GM12892 (cell line): ENCODE measurements at regions not wholly inside any gene's neighbourhood (a gene's known extent, or its start where the extent isn't known, plus 50 kb on each side); places are given as distances from the start of the nearest gene placed in this dataset.
"Not testable (repeated sequence)": the region's sequence is repeated elsewhere in the genome, so short reads cannot be mapped to it uniquely, and the experiment has no call there.

Source experiments
- DNase-seq: peaks from one replicate; pipeline ENCODE4 v3.0.0; 2011; ENCODE audit not compliant: insufficient read length
- FAIRE-seq: peaks from 2 replicates; lab custom pipeline; 2011; peaks lifted over from hg19 to GRCh38; lab: Jason Lieb, UNC
- POLR2A ChIP-seq: IDR thresholded peaks from 2 replicates; pipeline ENCODE4 v1.6.1; 2011; ENCODE audit warnings: low read depth, low read length, control low read depth
- POLR2AphosphoS5 ChIP-seq: IDR thresholded peaks from 2 replicates; pipeline ENCODE4 v1.6.1; 2011; ENCODE audit warnings: low read depth, low read length, control low read depth
- TAF1 ChIP-seq: IDR thresholded peaks from 2 replicates; pipeline ENCODE4 v1.6.1; 2011; ENCODE audit warnings: low read depth, mild to moderate bottlenecking, control low read depth, low read length, borderline replicate concordance

DNA sequence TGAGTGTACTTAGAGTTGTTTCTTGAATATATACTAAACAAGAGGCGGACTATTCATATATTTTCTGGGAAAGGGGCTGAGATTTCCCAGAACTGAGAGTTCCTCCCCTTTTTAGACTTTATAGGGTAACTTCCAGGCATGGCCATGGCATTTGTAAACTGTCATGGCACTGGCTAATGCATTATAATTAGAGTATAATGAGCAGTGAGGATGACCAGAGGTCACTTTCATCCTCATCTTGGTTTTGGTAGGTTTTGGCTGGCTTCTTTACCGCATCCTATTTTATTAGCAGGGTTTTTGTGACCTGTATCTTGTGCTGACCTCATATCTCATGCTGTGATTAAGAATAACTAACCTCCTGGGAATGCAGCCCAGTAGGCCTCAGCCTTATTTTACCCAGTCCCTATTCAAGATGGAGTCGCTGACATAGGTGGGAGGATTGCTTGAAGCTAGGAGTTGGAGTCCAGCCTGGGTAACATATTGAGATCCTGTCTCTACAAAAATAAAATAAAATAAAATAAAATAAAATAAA is 91.4 kb downstream of the MOBP start:
- DNase-seq (no peak), FAIRE-seq (no peak)
- no peak for TF ChIP-seq TAF1
- TF ChIP-seq POLR2AphosphoS5: no peak
- TF ChIP-seq POLR2A: no peak

DNA sequence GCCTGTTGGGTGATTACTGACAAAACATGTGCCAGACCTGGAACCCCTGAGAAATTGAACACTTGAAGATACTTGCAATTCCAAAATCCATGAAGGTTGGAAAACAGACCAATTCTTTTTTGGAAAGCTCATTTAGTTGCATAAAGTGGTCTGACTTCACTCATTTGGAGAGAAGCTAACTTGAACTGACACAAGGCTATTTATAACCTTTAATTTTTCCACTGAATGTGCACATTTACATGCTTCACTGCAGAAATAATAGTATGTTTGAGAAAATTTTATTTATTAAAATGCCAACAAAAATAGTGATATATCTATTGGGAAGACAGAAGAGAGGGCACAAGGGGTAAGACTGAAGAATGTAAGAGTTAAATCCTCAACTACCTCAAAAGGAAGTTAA is 92.1 kb downstream of the MOBP start:
- DNase-seq: no peak
- TF ChIP-seq POLR2AphosphoS5: no peak
- TF ChIP-seq POLR2A: no peak
- no peak for TF ChIP-seq TAF1
- FAIRE-seq: no peak

DNA sequence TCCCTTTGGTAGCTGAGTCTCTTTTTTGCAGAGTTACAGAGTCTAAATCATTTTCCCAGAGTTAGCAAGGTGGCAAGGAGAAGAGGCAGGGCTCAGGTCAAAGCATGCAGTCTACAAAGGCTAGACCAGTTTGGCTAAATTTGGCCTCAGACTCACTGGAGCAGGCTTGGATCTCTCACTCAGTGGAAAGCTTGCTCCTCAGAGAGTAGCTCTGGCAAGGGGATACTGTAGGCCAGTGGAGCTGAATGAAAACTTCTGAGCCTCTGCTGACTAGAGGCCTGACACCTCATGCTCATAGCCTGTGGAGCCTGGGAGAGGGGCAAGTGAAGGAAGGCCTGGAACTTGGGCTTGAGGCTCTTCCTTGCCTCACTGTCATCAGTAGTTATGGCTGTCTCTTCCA is 101.0 kb downstream of the MOBP start:
- TF ChIP-seq POLR2AphosphoS5 (no peak), POLR2A (no peak), TAF1 (no peak)
- FAIRE-seq: no peak
- DNase-seq: no peak

DNA sequence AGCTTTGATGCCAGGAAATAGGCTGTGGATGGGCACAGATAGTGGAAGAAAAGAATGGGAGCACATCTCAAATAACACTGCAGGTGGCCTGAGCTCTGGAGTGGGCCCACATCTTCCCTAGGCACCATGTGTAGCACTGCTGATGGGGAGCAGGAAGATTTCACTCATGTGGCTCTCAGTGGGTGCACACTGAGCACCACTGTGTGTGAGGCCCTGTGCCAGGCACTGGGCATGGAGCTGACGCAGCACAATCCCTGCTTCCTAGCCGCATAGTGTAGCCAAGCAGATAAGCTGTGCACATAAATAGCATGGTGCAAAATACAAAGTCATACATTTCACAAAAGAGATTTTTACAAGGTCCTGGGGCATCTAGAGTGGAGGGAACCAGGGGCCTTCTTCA is 101.6 kb downstream of the MOBP start:
- TF ChIP-seq POLR2AphosphoS5 (no peak), POLR2A (no peak), TAF1 (no peak)
- FAIRE-seq: no peak
- DNase-seq: no peak

DNA sequence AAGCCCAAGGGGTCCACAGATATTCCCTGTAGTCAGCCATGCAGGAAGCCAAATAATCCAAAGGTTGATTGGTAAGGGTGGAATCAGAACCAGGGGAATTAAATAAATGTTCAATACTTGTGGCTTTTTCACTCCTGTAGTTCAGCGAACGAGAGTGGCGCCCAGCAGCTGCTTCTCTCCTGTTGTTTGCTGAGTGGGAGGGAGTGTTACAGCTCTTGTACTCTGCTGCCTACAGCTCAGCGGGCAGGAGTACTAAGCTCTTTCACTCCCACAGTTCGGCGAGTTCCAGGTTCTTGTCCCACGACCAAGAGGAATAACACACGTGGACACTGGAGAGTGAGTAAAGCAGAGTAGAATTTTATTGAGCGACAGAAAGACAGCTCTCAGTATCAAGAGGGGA is 105.9 kb downstream of the MOBP start:
- no peak for FAIRE-seq
- no peak for TF ChIP-seq TAF1
- no peak for TF ChIP-seq POLR2A
- no peak for TF ChIP-seq POLR2AphosphoS5
- DNase-seq: no peak

DNA sequence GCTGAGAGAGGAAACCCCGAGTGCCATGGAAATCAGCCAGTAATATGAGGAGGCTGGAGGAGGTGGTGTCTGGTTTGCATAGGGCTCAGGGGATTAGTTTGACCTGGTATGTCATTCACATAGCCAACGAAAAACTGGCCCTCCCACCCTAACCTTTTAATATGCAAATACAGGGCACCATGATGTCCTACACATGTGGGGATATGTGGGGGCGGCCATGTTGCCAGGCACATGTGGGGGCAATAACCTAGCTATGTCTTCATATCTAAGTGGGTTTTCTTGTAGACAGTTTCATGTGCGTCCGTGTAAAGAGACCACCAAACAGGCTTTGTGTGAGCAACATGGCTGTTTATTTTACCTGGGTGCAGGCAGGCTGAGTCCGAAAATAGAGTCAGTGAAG is 110.1 kb downstream of the MOBP start:
- FAIRE-seq (no peak), DNase-seq (no peak)
- TF ChIP-seq TAF1 (no peak), POLR2AphosphoS5 (no peak), POLR2A (no peak)

DNA sequence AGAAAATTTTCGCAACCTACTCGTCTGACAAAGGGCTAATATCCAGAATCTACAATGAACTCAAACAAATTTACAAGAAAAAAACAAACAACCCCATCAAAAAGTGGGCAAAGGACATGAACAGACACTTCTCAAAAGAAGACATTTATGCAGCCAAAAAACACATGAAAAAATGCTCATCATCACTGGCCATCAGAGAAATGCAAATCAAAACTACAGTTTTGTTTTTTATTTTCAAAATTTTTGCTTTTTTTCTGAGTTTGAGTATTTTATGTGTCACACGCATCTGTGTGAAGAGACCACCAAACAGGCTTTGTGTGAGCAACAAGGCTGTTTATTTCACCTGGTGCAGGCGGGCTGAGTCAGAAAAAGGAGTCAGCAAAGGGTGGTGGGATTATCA is 118.7 kb downstream of the MOBP start:
- FAIRE-seq, DNase-seq: not testable (repeated sequence)

DNA sequence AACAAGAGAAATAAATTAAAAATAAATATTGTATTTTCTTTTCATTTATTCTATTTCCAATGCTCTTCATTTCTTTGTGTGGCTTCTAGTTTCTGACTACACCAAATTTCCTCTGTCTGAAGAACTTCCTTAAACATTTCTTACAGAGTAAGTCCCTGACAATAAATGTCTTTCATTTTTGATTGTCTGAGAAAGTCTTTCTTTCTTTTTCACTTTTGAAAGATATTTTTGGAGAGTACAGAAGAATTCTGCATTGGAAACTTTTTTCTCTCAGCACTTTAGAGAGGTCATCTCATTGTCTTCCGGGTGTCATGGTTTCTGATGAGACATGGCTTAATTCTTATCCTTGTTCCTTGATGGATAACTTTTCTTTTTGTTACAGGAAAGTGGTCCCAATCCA is 119.6 kb downstream of the MOBP start:
- FAIRE-seq (no peak), DNase-seq (no peak)
- TF ChIP-seq POLR2A (no peak), POLR2AphosphoS5 (no peak), TAF1 (no peak)

DNA sequence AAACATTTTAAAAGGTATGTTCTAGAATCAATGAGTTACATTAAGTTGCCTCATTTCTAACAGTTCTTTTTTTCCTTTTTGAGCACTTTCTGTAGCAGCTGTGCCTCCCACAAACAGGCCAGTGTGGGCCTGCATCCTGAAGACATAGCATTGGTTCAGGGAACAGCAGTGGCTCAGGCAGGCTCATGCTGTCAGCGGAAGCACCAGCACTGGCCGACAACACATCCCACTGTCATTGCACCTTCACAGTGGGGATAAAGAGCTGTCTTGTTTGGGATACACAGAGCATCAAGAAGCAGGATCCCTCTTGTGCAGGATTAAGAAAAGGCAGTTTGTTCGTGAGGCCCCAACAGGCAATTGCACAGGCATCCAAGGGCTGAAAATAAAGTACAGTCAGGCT is 123.3 kb downstream of the MOBP start:
- DNase-seq (no peak), FAIRE-seq (no peak)
- TF ChIP-seq TAF1 (no peak), POLR2A (no peak), POLR2AphosphoS5 (no peak)

DNA sequence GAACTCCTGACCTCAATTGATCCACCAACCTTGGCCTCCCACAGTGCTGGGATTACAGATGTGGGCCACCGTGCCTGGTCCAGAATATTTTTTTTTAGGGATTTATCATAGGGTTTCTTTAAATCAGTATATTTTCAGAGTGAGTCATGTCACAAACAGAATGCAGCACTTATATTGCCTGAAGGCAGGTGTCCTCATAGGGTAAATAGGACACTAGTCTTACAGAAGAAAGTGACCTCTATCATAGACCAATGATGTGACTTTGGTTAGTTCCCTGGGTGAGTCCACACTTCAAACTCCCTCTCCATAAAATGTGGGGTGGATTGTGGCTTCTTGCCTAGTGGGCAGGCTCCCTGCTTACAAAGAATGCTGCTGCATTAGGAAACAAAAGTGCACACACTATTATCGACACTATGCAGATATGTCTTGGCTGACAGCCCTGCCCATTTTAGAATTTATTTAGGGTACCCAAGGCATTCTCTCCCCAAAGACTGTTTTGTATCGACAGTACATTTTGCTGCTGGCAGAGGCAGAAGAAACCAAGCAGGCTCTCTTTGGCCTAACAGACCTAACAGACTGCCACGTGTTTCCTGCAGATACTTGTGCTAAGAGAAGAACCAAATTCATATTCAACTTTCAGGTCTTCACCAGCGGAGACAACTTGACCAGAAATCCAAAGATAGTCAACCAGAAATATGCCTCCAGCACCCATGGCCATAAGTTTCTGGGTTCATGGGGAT is 125.0 kb downstream of the MOBP start:
- DNase-seq (no peak), FAIRE-seq (no peak)
- TF ChIP-seq POLR2A: no peak
- no peak for TF ChIP-seq POLR2AphosphoS5
- no peak for TF ChIP-seq TAF1

DNA sequence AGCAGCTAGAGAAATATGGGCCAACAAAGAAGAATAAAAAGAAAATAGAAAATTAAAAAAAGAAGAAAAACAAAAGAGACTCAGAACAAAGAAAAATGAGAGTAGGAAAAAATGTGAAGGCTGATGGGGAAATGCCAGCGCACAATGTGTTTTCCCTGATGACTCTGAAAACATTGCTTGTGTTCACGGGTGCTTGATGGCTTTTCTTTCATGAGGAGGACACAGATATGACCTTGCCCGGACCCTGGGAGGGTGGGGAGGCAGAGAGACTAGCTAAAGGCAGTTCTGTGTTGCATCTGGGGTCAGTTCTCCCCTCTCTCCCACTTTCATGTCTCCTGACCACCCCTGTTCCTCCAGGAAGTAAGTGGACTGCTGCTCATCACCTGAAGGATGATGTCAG is 125.9 kb downstream of the MOBP start:
- no peak for DNase-seq
- TF ChIP-seq TAF1 (no peak), POLR2AphosphoS5 (no peak), POLR2A (no peak)
- FAIRE-seq: no peak

DNA sequence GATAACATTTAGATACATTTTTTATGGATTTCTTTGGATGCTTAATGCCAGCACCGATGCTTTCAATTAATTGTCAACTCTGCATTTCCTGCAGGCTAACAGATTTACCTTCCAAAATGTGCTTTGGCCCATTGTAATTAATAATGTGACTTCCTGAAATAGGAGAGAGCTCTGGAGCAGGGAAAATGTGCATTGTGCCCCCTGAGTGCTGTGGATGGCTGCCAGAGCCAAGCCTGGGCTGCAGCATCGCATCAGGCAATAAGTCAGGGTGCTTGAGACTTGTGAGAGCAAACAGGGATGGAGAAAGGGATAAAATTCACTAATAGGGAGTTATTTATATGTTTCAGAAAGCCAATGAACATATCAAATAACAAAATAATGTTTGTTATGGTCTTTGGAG is 133.8 kb downstream of the MOBP start:
- no peak for FAIRE-seq
- no peak for DNase-seq
- TF ChIP-seq POLR2A (no peak), TAF1 (no peak), POLR2AphosphoS5 (no peak)
